ENCODE measurements at regions not wholly inside any gene's neighbourhood (a gene's known extent, or its start where the extent isn't known, plus 50 kb on each side); places are given as distances from the start of the nearest gene placed in this dataset.

- CTCF ChIA-PET = no interaction called here
- H3K4me1 Mint-ChIP-seq = peaks cover 8% of the 10 kb centered on the region
- H3K36me3 Mint-ChIP-seq = no peaks in the 10 kb centered on the region
- no peak overlapping the region for H3K4me3 Mint-ChIP-seq
- peaks cover 17% of the 10 kb centered on the region for H3K27me3 Mint-ChIP-seq
- no peak for DNase-seq
- H3K9me3 Mint-ChIP-seq (ENCODE audit: low read depth) = peaks cover 6% of the 10 kb centered on the region
- H3K27ac Mint-ChIP-seq = no peak overlapping the region
- ATAC-seq = no peak
Measured at GRCh38 chr15:81454024-81454423, 80.0 kb upstream of the TMC3 start.

- DNase-seq (no peak), ATAC-seq (no peak)
- no peak overlapping the region for H3K27ac Mint-ChIP-seq
- CTCF ChIA-PET = no interaction called here
- no peaks in the 10 kb centered on the region for H3K9me3 Mint-ChIP-seq (ENCODE audit: low read depth)
- H3K27me3 Mint-ChIP-seq = peaks cover 19% of the 10 kb centered on the region
- H3K4me1 Mint-ChIP-seq = no peaks in the 10 kb centered on the region
- H3K4me3 Mint-ChIP-seq = no peak overlapping the region
- no peaks in the 10 kb centered on the region for H3K36me3 Mint-ChIP-seq
Measured at GRCh38 chr15:81450721-81451120, 76.7 kb upstream of the TMC3 start.

GRCh38 chr15:81449836-81450474 lies 75.9 kb upstream of the TMC3 start:
- no peak overlapping the region for H3K27ac Mint-ChIP-seq
- no peaks in the 10 kb centered on the region for H3K9me3 Mint-ChIP-seq (ENCODE audit: low read depth)
- CTCF ChIA-PET = no interaction called here
- no peaks in the 10 kb centered on the region for H3K4me1 Mint-ChIP-seq
- ATAC-seq = no peak
- peaks cover 23% of the 10 kb centered on the region for H3K27me3 Mint-ChIP-seq
- H3K36me3 Mint-ChIP-seq = no peaks in the 10 kb centered on the region
- no peak for DNase-seq
- no peak overlapping the region for H3K4me3 Mint-ChIP-seq

- Mint-ChIP-seq H3K36me3 (no peaks in the 10 kb centered on the region), H3K27ac (no peak overlapping the region), H3K4me1 (no peaks in the 10 kb centered on the region), H3K27me3 (peaks cover 24% of the 10 kb centered on the region), H3K4me3 (no peak overlapping the region), H3K9me3 (ENCODE audit: low read depth) (no peaks in the 10 kb centered on the region)
- ATAC-seq (no peak), DNase-seq (no peak)
- CTCF ChIA-PET = no interaction called here
Measured at GRCh38 chr15:81443040-81443820, 69.2 kb upstream of the TMC3 start.

GRCh38 chr15:81442454-81442853 lies 68.4 kb upstream of the TMC3 start:
- no peaks in the 10 kb centered on the region for H3K4me1 Mint-ChIP-seq
- ATAC-seq (no peak), DNase-seq (no peak)
- no peaks in the 10 kb centered on the region for H3K9me3 Mint-ChIP-seq (ENCODE audit: low read depth)
- H3K36me3 Mint-ChIP-seq = no peaks in the 10 kb centered on the region
- peaks cover 26% of the 10 kb centered on the region for H3K27me3 Mint-ChIP-seq
- H3K4me3 Mint-ChIP-seq = no peak overlapping the region
- H3K27ac Mint-ChIP-seq = no peak overlapping the region
- CTCF ChIA-PET = no interaction called here

GRCh38 chr15:81434851-81435250 lies 60.8 kb upstream of the TMC3 start:
- DNase-seq = no peak
- H3K27me3 Mint-ChIP-seq = peaks cover 44% of the 10 kb centered on the region
- H3K4me1 Mint-ChIP-seq = no peaks in the 10 kb centered on the region
- H3K9me3 Mint-ChIP-seq (ENCODE audit: low read depth) = no peaks in the 10 kb centered on the region
- CTCF ChIA-PET = interaction anchor here (0.7 to 1.4 kb wide), 2 partner anchors 169 to 1757 kb away, joined by 3 read pairs; no protein-coding TSS in a partner anchor
- ATAC-seq = no peak
- no peaks in the 10 kb centered on the region for H3K36me3 Mint-ChIP-seq
- no peak overlapping the region for H3K4me3 Mint-ChIP-seq
- H3K27ac Mint-ChIP-seq = no peak overlapping the region

GRCh38 chr15:81433462-81433861 lies 59.4 kb upstream of the TMC3 start:
- CTCF ChIA-PET = interaction anchor here (1.4 kb wide), 1 partner anchor 167 kb away, joined by 3 read pairs; no protein-coding TSS in a partner anchor
- peaks cover 55% of the 10 kb centered on the region for H3K27me3 Mint-ChIP-seq
- H3K4me1 Mint-ChIP-seq = no peaks in the 10 kb centered on the region
- H3K4me3 Mint-ChIP-seq = no peak overlapping the region
- H3K27ac Mint-ChIP-seq = no peak overlapping the region
- H3K9me3 Mint-ChIP-seq (ENCODE audit: low read depth) = no peaks in the 10 kb centered on the region
- no peak for DNase-seq
- H3K36me3 Mint-ChIP-seq = no peaks in the 10 kb centered on the region
- no peak for ATAC-seq

GRCh38 chr15:81432179-81432578 lies 58.2 kb upstream of the TMC3 start:
- peaks cover 55% of the 10 kb centered on the region for H3K27me3 Mint-ChIP-seq
- no peaks in the 10 kb centered on the region for H3K9me3 Mint-ChIP-seq (ENCODE audit: low read depth)
- H3K27ac Mint-ChIP-seq = no peak overlapping the region
- CTCF ChIA-PET = no interaction called here
- no peaks in the 10 kb centered on the region for H3K36me3 Mint-ChIP-seq
- DNase-seq = no peak
- no peak overlapping the region for H3K4me3 Mint-ChIP-seq
- no peak for ATAC-seq
- H3K4me1 Mint-ChIP-seq = no peaks in the 10 kb centered on the region

GRCh38 chr15:81427176-81427575 lies 53.2 kb upstream of the TMC3 start:
- Mint-ChIP-seq H3K4me3 (no peak overlapping the region), H3K27me3 (peaks cover 32% of the 10 kb centered on the region), H3K36me3 (no peaks in the 10 kb centered on the region), H3K4me1 (no peaks in the 10 kb centered on the region), H3K9me3 (ENCODE audit: low read depth) (no peaks in the 10 kb centered on the region), H3K27ac (no peak overlapping the region)
- ATAC-seq = no peak
- no peak for DNase-seq
- CTCF ChIA-PET = no interaction called here

GRCh38 chr15:81425905-81426304 lies 51.9 kb upstream of the TMC3 start:
- no peak overlapping the region for H3K4me3 Mint-ChIP-seq
- DNase-seq (no peak), ATAC-seq (no peak)
- H3K27ac Mint-ChIP-seq = no peak overlapping the region
- CTCF ChIA-PET = interaction anchor here (0.6 to 1.4 kb wide), 2 partner anchors 22 to 160 kb away, joined by 3 to 4 read pairs; no protein-coding TSS in a partner anchor
- no peaks in the 10 kb centered on the region for H3K4me1 Mint-ChIP-seq
- no peaks in the 10 kb centered on the region for H3K36me3 Mint-ChIP-seq
- peaks cover 29% of the 10 kb centered on the region for H3K27me3 Mint-ChIP-seq
- H3K9me3 Mint-ChIP-seq (ENCODE audit: low read depth) = no peaks in the 10 kb centered on the region

All from activated CD8-positive, alpha-beta memory T cell treated with anti-CD3 and anti-CD28 coated beads, Interleukin-2, amount 10 ng/mL, durations not matched to agents 7 days and 5 days (primary cell).